DMS153 treated with DMSO at 0.1 percent for 48 hours (cell line): ENCODE measurements at regions not wholly inside any gene's neighbourhood (a gene's known extent, or its start where the extent isn't known, plus 50 kb on each side); places are given as distances from the start of the nearest gene placed in this dataset.
"Not testable (repeated sequence)": the region's sequence is repeated elsewhere in the genome, so short reads cannot be mapped to it uniquely, and the experiment has no call there.

ENCODE experiments used
- DNase-seq: peaks from one replicate; lab custom pipeline; 2025; ENCODE audit not compliant: unreplicated experiment; lab: John Stamatoyannopoulos, UW

DNA sequence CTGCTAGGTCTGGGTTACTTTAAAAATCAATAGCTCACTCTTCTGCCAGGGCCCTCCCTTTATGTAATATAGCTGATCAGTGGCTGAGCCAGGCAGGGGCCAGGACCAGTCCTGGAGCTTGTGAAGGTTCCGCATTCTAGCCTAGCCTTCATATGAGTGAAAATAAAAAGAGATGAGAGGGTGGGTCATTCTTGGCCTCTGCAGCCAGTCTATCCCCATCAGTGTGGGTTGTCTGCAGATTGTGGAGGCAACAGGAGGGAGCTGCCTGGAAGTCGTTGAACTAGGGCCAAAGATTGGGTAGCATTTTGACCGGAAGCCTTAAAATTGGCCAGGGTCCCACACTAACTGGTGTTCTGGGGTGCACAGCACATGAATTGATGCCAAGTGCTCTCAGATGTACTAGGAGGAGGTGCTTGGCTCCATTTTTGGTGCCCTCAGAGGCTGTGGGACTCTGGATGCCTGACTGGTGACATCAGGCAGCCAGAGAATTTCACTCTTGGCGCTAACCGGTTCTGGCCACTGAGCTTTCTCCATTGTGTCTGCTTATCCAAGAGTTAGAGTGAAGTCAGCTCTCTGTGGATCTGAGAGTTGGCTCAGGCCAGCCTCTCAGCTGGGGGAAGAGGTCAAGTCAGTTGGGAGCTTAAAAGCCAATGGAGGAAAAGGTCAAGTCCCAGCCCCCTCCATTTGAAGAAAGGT, 66.5 kb upstream of the IKBKE start:
- not testable (repeated sequence) for DNase-seq

DNA sequence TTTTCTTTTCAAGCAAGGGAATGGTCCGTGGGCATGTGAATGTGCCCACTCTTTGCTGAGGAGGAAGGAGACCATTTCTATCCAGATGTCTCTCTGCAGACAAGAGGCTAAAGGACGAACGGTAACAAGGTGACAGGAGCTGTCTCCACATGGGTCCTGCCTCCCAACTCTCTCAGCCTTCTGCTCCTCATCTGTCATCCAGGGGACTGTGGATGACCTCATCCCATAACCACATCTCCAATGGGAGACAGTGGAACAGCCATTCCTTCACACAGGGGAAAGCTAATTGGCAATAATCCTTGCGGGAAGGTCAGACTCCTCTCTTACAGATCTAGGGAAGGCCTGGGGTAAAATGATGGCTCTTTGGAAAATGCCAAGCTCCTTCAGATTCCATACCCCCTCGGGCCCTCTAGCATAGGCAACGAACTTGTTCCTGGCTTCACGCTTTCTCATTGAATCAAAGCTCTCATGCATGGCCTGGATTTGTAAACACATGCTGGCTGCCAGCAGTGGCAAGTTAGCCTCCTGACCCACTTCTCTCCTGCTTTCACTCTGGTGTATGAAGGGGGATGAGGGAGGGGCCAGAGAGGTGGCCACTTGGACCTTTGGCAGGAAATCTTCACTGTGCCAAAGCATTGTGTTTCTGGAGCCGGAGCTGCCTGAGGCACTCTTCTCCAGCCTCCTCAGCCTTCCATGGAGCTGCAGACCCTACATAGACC, 65.8 kb upstream of the IKBKE start:
- not testable (repeated sequence) for DNase-seq

DNA sequence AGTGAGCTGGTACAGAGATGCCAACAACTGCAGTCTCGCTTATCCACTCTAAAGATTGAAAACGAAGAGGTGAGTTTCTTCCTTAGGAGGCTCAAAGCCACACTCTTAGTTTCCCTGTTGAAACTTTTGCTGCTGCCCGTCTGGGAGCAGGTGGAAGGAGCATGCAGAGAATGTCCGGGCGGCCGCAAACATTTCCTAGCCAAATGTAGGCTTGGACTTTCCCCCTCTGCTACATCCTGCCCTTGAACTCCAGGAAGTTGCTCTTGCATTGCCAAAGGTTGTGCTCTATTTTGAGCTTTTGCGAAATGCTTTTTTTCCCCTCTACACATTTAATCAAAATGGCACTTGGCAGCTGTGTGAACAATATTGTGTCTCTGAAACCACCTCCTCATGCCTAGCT, 65.0 kb upstream of the IKBKE start:
- not testable (repeated sequence) for DNase-seq

DNA sequence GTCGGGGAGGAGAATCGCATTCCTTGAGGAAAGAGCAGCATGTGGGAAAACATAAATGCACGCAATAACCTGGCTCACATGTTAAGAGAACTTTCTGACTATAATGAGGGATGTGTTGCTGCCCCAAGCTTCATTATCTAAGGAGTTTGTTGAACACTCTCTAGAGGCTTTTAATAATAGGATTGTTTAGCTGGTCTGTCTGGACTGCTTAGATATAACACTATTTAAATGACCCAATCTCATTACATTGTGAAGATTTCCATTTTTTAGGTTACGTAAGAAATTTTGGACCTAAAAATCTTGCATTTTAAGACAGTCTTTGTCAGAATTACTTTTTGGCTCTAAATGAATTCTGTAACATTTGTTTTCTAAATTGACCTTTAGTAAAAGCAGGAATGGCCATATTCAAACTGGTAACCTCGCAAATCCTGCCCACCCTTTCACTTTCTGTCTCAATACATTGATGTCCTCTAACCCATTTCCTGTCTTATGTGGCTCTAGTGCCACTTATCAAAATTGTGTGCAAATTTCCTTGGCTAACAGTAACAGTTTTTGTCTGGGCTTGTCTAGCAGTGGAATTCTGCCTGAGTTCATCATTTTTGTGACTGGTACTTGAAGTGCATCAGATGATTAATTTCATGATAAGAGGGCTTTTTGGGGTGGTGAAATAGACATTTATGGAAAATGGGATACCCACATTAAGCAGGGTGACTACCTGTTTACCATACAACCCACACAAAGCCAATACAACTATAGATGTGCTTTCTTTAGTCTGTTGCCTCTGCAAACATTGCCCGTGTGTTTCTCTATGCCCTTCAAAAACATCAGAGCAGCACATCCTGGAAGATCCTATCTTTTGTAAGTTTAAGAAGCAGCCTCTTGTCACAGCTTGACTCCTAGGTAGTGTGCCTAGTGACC, 61.6 kb upstream of the IKBKE start:
- DNase-seq, result not testable (repeated sequence)

DNA sequence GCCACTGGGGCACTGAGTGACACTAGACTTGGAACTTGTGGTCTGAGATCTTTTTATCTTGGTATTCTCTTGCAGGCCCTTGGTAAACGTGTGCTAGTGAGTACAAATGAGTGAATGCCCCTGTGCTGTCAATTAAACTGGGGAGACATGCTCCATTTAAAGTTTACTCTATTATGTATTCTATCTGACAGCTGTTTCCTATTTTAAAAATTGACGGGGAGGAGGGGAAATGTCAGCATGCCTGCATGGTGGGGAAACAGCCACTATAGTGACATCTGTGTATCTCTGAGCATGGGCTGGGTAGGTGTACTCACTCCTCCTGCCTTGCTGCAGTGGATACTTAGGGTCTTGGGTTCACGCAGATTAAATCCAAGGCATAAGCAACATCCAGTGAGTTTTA, 59.0 kb upstream of the IKBKE start:
- no peak for DNase-seq

DNA sequence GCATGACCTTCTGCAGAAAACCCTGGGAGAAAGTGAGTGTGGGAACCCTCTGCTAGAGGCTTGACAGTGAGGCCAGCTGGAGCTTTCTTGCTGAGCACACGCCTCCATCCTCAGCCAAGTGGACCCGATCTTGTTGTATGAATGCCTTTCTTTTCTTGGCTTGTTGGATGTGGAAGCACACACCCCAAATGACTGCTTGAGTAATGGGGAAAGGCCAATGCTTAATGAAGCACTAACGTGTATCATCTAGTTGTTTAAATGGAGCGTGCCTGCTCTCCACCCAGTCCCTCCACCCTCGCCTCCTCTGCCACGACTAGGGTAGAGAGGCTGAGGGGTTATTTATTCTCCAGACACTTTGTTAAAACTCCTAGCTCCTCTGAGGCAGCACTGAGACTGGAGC, 54.3 kb upstream of the IKBKE start:
- no peak for DNase-seq

DNA sequence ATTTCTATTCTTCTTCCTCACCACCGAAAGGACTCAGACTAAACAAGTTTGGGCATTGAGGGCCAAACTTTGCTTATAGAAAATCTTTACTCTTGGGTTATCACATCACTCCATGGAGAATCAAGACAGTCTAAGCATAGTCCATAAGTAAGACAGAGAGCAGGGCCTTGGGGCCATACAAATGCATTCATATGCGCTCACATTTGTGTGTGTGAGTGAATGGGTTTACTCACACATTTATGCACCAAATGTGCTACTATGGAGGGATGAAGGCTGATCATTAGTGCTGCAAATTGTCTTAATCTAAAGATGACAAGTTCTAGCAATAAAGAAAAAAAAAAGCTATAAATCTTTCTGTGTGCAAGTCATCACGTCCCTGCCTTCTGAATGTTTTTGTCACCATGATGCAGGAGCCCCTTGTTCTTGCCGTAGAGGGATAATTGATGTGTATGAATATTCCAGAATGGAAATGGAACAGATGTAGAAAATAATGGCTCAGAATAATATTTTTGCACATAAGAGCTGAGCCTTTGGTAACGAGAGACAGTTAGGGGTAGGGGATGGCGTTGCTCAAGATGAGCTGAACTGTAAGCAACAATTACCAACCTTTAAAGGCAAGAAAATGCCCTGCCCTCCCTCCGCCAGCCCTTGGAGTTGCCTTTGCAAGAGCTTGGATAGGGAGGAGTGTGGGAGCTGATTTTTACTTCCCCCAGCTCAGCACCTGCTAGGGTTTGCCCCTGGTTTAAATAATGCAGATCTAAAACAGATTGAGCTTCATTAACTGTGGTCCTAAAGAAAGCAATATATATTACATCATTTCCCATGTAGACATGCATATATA, 52.3 kb upstream of the IKBKE start:
- no peak for DNase-seq

DNA sequence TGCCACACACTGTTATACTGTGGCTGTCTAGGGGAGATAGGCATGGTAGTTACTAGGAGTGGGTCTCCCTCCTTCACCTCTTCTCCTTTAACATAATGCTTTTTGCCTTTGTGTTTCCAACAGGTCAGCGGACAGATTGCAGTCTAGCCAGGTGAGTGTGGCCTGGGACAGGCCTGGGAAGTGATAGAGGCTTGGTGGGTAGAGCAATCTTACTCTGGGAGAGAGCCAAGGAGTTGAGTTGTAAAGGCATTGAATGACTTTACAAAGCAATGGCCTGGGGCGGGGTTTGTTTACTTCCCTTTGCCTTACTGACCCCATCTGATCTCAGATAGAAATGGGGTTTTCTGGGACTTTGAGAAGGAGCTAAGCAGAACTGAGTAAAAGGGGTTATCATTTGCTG, 51.0 kb upstream of the IKBKE start:
- DNase-seq, result no peak

DNA sequence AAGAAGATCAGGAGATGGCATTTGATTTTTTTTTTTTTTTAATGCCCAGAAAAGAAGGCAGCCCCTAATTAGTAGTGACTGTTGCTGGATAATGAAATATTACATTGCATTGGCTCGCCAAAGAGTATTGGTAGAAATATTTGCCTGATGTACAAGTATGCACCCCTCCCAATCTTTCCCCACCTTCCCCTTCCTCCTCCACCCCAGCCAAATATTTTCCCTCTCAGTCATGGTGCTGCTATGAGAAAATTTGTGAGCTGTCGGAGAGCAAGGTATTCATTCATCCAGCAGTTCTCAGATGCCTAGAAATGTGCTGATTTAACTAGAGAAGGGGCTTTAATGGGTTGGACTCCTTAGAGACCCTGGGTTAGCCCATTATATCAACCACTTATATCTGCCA, 50.5 kb upstream of the IKBKE start:
- DNase-seq, result no peak

DNA sequence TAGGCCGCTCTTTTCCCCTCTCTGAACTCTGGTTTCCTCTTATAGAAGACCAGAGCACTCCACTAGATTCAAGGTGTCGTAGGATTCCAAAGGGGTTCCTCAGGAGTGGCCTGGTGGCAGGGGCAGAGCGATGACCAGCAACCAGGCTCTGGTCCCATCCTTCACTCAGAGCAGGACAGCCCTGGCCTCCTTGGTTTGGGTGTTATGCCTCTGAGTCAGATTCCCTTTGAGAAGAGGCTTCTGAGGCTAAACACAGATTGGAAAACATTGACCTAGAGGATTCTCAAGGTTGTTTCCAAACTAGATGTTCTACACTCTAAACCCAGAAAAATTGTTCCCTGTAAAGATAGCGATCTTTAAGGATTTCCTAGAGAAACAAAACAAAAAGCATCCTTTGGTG, 49.8 kb upstream of the IKBKE start:
- no peak for DNase-seq
